IgD-negative memory B cell (primary cell): ENCODE measurements at regions not wholly inside any gene's neighbourhood (a gene's known extent, or its start where the extent isn't known, plus 50 kb on each side); places are given as distances from the start of the nearest gene placed in this dataset.
A peak's percentile ranks its signal among the peaks of the same experiment; 100 is the strongest.
"Not testable (repeated sequence)": the region's sequence is repeated elsewhere in the genome, so short reads cannot be mapped to it uniquely, and the experiment has no call there.

ENCODE experiments used
- H3K27ac Mint-ChIP-seq, 3 donors: one replicate each; pipeline ENCODE4 v1.8.0; 2020 to 2022; ENCODE audit warnings: mild to moderate bottlenecking in 3 of 3, mixed read lengths in 3 of 3, moderate library complexity in 1 of 3
- H3K27me3 Mint-ChIP-seq: one replicate; pipeline ENCODE4 v1.8.0; 2021; ENCODE audit warnings: mixed read lengths
- H3K36me3 Mint-ChIP-seq: one replicate; pipeline ENCODE4 v1.8.0; 2020; ENCODE audit warnings: mild to moderate bottlenecking, mixed read lengths
- H3K4me1 Mint-ChIP-seq, 3 donors: one replicate each; pipeline ENCODE4 v1.8.0; 2020 to 2022; ENCODE audit warnings: mixed read lengths in 3 of 3, mild to moderate bottlenecking in 1 of 3
- H3K4me3 Mint-ChIP-seq, 4 donors: one replicate each; pipeline ENCODE4 v1.8.0; 2020 to 2022; ENCODE audit warnings: mild to moderate bottlenecking in 4 of 4, mixed read lengths in 4 of 4, moderate library complexity in 3 of 4
- H3K9me3 Mint-ChIP-seq, 3 donors: one replicate each; pipeline ENCODE4 v1.8.0; 2020 to 2021; ENCODE audit warnings: mixed read lengths in 3 of 3, mild to moderate bottlenecking in 1 of 3

DNA sequence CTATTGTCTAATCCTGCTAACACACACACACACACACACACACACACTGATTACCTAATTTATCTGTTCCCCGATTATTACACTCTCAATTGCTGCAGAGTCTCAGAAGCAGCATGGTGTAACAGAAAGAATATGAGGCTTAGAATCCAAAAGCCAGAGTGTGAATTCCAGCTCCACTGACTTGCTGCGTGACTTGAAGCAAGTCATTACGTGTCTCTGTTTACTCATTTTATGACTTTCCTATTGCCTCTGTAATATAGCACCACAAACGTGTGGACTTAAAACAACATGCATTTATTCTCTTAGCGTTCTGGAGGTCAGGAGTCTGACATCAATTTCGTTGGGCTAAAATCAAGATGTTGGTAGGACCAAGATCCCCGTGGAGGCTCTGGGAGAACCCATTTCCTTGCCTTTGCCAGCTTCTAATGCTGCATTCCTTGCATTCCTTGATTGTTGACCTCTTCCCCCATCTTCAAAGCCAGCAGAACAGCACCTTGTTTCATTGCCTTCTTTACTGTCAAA lies 55.9 kb upstream of the ATP5PO start:
- peaks cover 0 to 2% (median 0%) of the 10 kb centered on the region in 3 donors for H3K9me3 Mint-ChIP-seq
- no peaks in the 10 kb centered on the region for H3K27me3 Mint-ChIP-seq
- peaks cover 4% of the 10 kb centered on the region for H3K36me3 Mint-ChIP-seq
- H3K4me3 Mint-ChIP-seq = no peak overlapping the region
- H3K4me1 Mint-ChIP-seq = peaks cover 16 to 22% (median 20%) of the 10 kb centered on the region in 3 donors
- peak overlapping the region in 1 of 3 donors; percentile 64 for H3K27ac Mint-ChIP-seq

DNA sequence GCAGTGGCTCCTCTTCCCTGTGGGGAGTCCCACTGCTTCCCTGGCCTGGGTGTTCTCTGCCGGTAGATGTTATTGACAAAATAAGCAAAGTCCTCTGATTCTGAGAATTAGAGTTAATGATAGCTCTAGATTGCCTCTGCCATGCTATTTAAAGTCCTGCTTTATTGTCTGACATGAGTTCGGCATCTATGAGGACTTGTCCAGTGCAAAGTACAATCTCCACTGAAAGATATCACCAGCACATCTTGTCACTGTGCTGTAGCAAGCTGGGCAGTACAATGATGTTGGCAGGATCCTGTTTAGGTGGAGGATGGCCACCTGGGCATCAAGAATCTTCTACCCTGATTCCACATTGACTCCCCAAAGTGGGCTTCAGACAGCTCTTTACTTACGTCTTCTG lies 54.0 kb upstream of the ATP5PO start:
- peaks cover 0 to 2% (median 0%) of the 10 kb centered on the region in 3 donors for H3K9me3 Mint-ChIP-seq
- no peak overlapping the region for H3K4me3 Mint-ChIP-seq
- H3K36me3 Mint-ChIP-seq = peaks cover 2% of the 10 kb centered on the region
- no peaks in the 10 kb centered on the region for H3K27me3 Mint-ChIP-seq
- H3K27ac Mint-ChIP-seq = no peak overlapping the region
- H3K4me1 Mint-ChIP-seq = peaks cover 0 to 7% (median 4%) of the 10 kb centered on the region in 3 donors

DNA sequence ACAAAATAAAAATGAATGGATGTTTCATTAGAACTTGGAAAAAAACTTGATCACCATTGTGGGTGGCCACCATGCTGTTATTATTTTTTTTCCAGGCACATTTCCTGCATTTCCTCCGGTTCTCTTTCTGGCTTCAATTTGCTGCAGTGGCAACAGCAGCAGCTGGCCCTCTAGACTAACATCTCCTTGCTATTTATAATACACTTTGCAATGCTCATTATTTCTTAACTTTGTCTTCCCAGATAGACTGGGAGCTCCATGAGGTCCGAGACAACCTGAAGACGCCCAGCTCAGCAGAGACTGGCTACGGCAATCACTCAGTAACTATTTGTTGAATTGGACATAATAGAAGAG lies 53.4 kb upstream of the ATP5PO start:
- peaks cover 2% of the 10 kb centered on the region for H3K36me3 Mint-ChIP-seq
- peak overlapping the region in 2 of 4 donors; percentile 4 to 70 for H3K4me3 Mint-ChIP-seq
- peaks cover 0 to 7% (median 4%) of the 10 kb centered on the region in 3 donors for H3K4me1 Mint-ChIP-seq
- peaks cover 0 to 2% (median 0%) of the 10 kb centered on the region in 3 donors for H3K9me3 Mint-ChIP-seq
- no peaks in the 10 kb centered on the region for H3K27me3 Mint-ChIP-seq
- H3K27ac Mint-ChIP-seq = no peak overlapping the region

DNA sequence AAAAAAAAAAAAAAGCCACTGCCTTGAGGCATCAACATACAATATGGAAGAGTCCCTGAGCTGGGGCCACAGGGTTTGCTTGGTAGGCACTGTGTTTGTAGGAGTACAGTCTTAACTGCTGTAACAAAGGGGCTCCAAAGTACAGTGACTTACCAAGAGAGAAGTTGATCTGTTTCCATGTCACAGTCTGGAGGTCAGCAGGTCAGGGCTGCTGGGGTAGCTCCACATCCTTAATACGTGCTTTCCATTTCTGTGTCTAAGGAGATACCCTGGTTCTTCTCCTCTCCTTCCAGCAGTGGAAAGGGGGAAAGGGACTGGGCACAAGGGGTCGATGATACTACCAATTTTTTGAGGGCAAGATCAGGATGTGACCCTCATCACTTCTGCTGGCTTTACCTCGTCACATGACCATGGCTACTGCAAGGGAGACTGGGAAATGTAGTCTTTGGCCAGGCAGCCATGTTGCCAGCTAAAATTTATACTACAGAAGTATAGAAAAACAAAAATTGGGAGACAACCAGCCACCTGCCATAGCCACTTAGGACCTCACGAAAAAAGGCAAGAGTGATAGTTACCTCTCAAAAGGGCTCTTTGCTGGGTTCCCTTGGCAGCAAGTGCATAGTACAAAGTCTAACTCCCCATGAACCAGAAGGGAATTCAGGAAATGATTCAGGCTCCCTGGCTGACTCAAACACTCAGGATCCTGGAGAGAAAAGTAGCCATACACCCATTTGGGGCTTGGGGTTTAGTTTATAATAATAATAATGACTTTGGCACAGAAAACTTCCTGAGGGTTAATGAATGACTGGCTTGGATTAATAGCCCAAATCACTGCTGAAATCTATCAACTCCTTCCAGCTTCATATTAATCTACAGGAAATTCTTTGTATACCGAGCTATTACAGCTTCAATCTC lies 52.7 kb upstream of the ATP5PO start:
- Mint-ChIP-seq H3K4me1 (peaks cover 0 to 7% (median 4%) of the 10 kb centered on the region in 3 donors), H3K9me3 (peaks cover 0 to 2% (median under 1%) of the 10 kb centered on the region in 3 donors), H3K4me3 (peak overlapping the region in 2 of 4 donors; percentile 32 to 83), H3K36me3 (peaks cover 2% of the 10 kb centered on the region), H3K27ac (peak overlapping the region in 2 of 3 donors; percentile 17 to 81), H3K27me3 (no peaks in the 10 kb centered on the region)

DNA sequence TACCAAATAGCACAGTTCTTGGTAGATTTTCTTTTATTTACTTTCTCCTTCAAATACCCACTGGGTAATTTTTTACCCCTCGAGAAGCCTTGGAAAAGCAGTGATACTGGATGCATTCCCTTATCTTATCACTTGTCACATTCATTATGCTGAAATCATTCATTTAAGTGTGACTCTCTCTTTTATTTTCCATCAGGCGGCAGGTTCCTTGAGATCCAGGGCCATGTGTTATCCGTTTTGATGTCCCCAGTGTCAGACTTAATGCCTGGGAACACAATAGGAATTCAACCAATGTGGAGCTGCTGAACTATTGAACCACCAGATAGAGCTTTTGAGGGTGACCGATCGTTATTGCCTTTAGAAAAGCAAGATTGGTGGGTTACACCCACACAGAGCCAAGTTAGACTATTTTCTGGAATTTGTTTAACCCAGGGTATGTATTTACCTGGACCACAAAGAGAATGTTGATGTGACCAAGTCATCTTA lies 51.5 kb upstream of the ATP5PO start:
- no peak overlapping the region for H3K4me3 Mint-ChIP-seq
- H3K36me3 Mint-ChIP-seq = peaks cover 4% of the 10 kb centered on the region
- no peaks in the 10 kb centered on the region for H3K27me3 Mint-ChIP-seq
- peaks cover 0 to 2% (median 2%) of the 10 kb centered on the region in 3 donors for H3K9me3 Mint-ChIP-seq
- H3K27ac Mint-ChIP-seq = no peak overlapping the region
- H3K4me1 Mint-ChIP-seq = peaks cover 0 to 7% (median 4%) of the 10 kb centered on the region in 3 donors

DNA sequence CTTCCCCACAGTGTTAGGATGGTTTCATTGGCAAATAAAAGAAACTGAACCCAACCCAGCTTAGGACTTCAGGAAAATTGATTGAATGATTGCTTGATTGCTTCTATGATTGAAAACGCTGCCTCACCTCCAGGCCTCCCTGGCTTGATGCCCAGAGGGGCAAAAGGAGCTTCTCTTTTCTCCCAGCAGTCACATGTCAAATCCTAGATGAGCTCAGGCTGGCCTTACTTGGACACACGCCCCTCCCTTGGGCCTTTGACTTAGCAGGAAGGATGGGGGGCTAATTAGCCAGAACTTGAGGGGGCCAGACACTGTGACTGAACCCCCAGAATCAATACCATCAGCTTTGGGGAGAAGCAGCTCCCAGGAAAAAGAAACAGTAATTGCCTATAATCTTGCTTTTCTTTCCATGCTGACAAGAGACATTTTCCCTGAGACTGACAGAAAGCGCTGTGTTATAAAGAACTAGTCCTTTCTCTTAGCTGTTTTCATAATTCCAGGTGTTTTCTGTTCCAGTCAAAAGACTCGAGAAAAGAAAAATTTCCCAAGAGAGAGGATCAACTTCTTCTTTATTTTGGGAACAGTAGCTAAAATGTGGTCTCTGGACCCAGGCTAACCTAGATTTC lies 50.8 kb upstream of the ATP5PO start:
- no peak overlapping the region for H3K27ac Mint-ChIP-seq
- H3K9me3 Mint-ChIP-seq = peaks cover 0 to 2% (median 2%) of the 10 kb centered on the region in 3 donors
- no peak overlapping the region for H3K4me3 Mint-ChIP-seq
- H3K4me1 Mint-ChIP-seq = peaks cover 0 to 7% (median 5%) of the 10 kb centered on the region in 3 donors
- no peaks in the 10 kb centered on the region for H3K27me3 Mint-ChIP-seq
- peaks cover 4% of the 10 kb centered on the region for H3K36me3 Mint-ChIP-seq

DNA sequence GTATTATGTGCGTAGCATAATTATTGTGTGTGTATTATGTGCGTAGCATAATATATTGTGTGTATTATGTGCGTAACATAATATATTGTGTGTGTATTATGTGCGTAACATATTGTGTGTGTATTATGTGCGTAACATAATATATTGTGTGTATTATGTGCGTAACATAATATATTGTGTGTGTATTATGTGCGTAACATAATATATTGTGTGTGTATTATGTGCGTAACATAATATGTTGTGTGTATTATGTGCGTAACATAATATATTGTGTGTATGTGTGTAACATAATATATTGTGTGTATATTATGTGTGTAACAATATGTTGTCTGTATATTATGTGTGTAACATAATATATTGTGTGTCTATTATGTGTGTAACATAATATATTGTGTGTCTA lies 50.1 kb upstream of the ATP5PO start:
- not testable (repeated sequence) for H3K36me3 Mint-ChIP-seq

More for the DNA sequence above, 50.1 kb upstream of the ATP5PO start:
- not testable (repeated sequence) for H3K9me3 Mint-ChIP-seq, H3K4me1 Mint-ChIP-seq, H3K27ac Mint-ChIP-seq, H3K4me3 Mint-ChIP-seq, H3K27me3 Mint-ChIP-seq
